Stimulated activated CD8-positive, alpha-beta memory T cell treated with anti-CD3 and anti-CD28 coated beads, Interleukin-7, amount 100 ng/mL, for 48 hours (primary cell): ENCODE measurements at regions not wholly inside any gene's neighbourhood (a gene's known extent, or its start where the extent isn't known, plus 50 kb on each side); places are given as distances from the start of the nearest gene placed in this dataset.
"Not testable (repeated sequence)": the region's sequence is repeated elsewhere in the genome, so short reads cannot be mapped to it uniquely, and the experiment has no call there.

Experiments used
- DNase-seq, 2 donors: peaks; one replicate each; pipeline ENCODE4 v3.0.0-alpha.2; 2020; ENCODE audit warnings: low read depth in 1 of 2; ENCODE audit errors: extremely low read depth in 1 of 2

DNA sequence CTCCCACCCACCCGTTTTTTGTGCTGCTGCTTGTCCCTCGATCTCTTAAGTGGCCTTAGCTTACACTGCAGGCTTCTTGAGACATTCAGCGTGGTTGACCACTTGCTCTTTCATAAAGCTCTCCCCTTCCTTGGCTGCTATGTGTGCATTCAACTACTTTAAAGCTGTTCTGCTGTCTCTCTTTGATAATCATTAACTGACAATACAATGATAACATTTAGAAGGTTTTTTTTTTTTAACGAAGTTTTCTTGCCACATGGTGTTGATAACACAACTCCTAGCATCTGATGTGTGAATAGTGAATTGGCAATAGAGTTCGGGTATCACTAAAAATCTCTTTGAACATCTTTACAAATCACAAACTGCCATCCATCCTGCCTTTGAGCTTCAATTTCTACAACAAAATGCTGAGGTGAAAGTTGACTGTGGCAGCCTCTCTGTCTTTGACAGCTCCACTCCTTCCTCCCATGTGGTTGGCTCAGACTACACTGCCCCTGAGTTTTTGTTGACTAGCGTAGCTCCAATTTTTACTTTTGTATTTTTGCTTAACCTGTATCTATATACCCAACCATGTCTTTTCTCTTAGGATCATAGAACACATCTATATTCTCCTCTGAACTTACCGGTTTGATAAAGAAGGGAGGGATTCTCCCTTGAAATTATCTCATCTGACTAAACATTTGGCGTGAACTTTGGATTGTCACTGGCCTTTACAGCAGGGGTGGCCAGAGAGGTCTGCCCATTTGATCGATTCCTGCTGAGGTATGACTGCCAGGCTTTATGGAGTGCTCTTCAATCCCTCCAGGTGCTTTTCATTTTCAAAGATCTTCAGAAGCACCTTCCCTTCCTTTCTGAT, 409.4 kb upstream of the CD180 start:
- no peak for DNase-seq

DNA sequence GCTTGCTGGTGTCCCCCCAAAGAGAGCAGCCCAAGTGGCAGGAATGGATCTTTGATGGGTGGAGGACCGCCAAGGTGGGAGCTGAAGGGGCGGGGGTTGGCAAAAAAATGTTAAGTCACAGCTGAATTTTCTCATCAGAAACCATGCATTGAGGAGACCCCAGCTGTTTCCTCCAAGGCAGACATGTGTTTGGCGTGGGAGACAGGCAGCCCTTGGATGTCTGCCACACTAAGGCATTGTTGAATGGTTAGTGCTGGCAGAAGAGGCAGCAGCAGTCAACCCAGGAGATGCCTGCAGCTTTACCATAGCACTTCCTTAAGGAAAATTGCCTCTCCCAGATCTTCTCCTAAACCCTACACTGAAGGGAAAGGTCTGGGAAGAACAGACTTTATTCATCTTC, 394.9 kb upstream of the CD180 start:
- DNase-seq = no peak

DNA sequence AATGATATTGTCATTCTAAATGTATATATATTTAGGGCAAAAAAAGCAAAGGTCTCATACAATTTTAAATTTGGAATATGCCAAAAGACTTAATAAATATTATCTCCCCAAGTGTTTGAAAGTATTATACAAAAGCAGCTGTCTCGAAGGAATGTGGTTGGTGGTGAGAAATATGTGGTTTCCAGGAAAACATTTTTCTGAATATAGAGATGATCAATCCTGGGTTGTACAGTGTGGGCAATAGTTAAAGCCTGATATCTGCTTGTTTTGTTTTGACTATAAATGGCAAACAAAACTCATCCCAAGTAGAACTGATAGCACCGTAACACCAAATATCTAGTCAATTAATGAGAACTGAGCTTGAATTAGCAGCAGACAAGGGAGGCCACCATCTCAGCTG, 391.8 kb upstream of the CD180 start:
- no peak for DNase-seq

DNA sequence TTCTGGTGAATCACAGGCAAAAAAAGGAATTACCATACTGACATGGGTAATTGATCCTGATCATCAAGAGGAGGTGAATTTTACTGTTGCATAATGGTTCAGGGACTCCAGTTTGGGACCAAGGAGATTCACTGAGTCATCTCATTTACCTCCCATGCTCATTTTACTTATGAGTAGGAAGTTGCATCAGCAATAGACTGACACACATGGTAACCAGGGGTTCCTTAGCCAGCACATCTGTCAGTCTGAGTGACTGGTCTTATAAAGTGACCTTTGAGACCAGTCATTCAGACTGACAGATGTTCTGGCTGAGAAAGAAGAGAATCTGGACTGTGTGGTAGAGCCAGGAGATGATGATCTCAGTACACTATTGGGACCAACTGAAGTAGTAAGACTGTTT, 384.6 kb upstream of the CD180 start:
- no peak for DNase-seq

DNA sequence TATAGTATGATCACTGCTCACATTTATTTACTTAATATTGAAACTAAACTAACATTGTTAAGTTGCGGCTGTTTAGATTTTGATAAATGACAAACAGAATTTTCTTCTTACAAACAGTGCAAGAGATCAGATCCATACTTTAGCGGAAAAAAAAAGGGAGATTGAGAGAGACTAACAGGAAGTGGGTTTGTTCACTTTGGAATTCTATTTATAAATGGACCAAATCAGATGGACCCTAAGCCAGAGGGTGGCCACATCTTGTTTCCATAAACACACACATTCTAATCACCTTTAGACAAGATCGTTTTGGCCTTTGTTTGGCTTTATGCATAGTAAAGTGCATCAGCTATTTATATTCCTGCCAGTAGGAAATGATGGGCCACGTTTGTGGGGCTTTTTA, 381.4 kb upstream of the CD180 start:
- no peak for DNase-seq

DNA sequence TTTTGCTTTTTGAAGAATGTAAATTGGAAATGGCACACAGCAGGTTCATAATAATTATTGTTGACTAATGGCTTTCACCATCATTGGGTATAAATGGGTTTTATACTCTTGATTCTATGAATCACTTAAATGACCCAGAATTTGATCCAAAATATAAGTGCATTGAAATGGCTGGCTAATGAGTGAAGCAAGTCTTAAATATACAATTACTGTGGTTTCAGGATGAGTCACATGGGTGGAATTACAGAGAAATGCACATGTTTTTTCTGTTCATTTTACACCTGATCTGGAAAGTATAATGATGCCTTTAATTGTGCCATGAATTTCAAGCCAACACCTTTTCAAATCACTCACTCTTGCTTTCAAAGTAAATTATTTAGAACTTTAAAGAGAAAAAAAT, 380.8 kb upstream of the CD180 start:
- DNase-seq = no peak

DNA sequence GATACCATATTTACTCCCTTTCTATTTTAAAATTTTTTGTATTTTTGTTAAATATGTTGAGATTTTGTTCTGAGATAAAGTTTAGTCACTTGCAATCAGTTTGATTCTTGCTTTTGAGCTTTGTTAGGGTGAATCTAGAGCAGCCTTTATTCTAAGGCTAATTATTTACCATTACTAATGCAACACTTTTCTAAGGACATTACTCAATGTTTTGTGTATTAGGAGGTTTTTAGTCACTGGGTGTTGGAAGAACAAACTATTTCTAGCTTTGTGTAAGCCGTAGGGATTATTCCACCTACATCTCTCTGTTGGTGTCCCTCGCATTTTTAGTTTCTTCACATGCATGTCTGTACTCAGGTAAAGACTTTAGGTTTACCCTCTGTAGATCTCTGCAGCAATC, 379.5 kb upstream of the CD180 start:
- no peak for DNase-seq

DNA sequence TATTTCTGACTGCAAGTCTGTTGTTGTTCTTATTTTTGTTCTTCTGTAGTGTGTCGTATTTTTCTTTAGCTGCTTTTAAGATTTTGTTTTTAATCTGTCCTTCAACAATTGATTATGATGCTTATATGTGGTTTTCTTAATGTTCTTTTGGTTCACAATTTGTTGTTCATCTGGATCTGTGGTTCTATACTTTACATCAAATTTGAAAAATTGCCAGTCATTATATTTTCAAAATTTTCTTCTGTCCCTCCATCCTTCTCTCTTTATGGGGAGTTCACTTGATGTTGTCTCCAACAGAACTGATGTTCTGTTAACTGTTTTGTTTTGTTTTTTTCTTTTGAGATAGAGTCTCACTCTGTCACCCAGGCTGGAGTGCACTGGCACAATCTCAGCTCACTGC, 378.5 kb upstream of the CD180 start:
- DNase-seq = no peak

DNA sequence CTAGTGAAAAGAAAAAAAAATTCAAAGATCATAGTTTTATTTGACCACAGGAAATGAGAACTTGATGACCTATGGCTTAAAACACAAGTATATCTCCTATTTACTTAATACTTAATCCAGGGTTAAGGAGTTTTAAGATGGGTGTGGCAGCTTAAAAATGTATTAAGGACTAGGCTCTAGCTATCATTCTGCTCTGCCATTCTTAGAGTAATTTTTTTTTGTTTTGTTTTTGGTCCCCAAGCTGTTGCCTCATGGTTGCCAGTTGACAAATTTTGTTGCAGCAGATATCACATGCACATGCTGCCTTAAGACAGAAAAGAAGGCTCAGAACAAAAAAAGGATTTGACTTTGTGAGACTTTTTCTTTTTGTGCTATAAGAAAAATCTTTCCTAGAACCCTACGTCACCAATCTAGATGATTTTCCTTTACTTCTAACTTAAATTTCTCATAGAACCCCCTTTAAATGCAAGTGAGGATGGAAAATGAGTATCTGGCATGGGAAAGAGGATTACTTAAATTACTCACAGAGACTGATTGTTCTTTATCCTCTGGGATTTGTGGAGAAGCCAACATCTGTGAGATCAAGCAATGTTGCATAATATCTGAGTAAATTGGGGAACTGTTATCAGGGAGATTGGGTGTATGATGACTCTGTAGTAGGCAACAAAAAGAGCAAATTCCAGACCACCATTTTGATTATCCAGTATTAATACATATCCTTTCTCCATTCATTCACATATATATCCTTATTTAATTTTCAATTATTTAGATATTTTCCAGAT, 364.7 kb upstream of the CD180 start:
- no peak for DNase-seq

DNA sequence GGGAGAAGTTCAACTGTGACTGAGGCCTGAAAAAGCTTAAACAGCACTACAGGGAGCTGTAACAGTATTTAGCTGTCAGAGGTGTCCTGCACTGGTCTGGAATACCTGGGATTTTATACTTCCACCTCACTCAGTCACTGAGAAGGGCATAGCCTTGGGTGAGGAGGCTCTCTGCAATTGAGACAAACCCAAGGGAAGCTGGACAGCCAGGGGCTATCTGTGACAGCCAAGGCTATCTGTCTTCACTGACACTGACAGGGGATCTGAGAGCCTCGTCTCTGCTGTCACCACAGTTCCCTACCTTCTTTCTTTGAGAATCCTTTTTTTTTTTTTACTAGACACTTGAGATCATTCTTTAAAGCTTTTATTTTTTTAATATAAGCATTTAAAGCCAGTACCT, 356.2 kb upstream of the CD180 start:
- DNase-seq = no peak

DNA sequence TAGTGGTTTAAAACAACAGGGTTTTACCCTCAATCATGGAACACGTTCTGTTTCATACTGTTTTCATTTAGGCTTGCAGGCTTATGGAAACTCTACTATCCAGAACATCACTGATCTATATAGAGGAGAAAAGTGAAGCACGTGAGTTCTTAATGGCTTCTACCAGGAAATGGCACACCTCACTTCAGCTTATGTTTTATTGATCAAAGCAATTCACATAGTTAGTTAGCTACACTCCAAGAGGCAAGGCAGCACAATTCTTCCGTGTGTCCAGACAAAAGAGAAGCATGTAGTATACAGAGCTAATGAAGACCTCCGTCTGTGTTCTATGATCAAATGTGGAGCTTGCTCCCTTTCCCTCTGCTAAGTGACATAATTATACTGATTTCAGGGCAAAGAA, 353.3 kb upstream of the CD180 start:
- no peak for DNase-seq

DNA sequence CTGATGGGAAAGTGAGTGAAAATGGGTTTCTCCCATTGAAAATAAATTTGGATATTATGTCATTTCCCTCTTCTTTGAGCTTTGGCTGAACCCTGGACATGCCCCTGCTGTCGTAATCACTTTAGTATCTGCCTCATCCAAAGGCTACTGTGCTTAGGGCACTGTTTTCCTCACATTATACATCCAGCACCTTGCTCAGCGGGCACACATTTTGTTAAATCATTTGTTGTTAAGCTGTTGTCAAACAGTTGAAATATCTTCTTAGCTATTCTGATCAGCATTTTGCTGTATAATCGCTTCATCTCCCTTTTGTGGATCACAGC, 352.7 kb upstream of the CD180 start:
- no peak for DNase-seq

DNA sequence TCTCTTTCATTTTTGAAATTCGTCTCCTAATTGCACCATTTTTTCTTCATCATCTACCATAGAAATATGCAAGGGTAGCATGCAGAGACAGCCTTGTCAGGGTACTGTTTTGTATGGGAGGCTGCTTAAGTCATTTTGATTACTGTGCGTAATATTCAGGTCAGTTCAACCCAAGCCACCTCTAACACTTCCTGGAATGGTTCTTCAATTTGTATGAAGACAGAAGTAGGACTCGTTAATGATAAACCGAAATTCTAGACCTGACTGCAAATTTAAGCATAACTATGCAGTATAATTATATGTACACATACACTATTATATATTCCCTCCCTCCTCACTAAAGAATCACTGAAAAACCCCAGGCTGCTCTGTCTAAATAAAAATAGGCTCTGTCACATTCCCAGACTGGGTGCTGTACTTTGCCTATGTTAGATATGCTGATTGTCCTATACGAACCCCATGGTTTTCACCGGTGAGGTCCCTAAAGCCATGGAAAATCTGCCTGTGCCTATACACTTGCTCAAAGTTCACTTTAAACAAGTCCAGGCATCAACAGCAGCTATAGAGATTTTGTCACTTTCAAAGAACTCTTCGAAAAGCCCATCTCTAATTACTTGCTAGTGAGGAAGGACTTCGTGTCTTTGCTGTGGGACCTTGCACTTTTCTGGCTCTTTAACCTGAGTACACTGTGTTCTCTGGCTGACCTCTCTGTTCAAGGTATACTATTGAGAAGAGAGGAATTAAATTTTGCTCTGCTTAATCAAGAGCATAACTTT, 352.1 kb upstream of the CD180 start:
- DNase-seq = no peak

DNA sequence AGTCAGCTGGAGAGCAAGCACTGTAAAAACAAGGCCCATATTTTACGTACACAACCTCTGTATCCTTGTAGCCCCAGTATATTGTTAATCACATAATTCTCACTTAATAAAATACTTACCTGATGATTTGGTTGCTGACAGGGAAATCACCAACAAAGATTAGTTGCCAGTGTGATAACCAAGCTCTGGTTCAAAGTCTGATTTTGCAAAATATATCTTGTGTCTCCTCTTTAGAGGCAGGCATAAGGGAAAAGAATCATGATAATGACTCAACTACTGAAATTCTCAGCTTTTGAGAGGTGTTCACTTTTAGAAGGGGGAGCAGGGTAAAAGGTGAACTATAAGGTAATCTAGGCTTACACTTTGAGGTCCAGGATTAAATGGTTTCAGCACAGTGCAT, 351.1 kb upstream of the CD180 start:
- no peak for DNase-seq

DNA sequence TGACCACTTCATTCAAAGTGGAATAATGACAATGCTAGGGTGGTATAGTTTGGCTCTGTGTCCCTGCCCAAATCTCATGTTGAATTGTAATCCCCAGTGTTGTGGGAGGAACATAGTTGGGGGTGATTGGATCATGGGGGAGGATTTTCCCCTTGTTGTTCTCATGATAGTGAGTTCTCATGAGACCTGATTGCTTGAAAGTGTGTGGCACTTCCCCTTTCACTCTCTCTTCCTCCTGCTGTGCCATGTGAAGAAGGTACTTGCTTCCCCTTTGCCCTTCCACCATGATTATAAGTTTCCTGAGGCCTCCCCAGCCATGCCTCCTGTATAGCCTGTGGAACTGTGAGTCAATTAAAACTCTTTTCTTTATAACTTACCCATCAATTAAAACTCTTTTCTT, 348.3 kb upstream of the CD180 start:
- DNase-seq = not testable (repeated sequence)

DNA sequence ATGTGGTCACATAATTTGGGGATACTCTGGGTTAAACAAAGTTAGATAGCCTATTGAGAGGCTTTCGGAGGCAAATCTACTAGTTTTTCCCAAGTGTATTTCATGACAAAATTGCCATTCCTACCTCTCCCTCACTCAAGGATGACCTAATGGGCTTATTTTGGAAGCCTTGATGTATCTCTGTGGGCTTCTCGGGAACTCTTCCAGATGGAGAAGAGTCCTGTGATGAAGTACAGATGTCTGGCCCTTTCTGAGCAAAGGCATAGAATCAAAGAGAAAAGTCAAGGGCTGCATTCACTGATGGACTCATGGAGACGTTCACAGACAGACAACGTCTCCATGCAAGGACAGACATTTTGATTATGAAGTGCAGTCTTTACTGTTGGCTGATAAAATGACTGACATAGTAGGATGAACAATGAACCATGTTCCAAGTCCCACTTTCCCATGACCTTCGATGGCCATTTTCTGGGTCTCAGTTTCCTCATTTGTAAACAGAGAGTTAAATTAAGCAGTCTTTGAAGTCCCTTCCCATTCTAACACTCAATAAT, 347.2 kb upstream of the CD180 start:
- no peak for DNase-seq

DNA sequence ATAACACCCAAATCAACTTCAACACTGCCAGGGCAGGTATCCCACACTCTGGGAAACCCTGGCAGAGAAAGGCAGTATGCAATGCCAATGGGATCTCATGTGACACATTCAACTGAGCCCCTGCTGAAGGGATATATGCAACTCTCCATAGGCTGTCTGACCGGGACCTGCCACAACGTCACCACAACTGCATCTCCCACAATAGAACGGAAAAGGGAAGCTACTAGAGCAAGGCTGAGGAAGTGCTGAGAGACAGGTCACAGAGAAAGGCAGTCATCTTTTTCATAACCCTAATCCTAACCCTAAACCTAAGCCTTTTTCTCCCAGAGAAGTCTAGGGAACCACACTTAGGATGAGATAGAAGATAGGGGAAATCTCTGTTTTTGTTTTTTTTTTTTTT, 345.9 kb upstream of the CD180 start:
- no peak for DNase-seq

DNA sequence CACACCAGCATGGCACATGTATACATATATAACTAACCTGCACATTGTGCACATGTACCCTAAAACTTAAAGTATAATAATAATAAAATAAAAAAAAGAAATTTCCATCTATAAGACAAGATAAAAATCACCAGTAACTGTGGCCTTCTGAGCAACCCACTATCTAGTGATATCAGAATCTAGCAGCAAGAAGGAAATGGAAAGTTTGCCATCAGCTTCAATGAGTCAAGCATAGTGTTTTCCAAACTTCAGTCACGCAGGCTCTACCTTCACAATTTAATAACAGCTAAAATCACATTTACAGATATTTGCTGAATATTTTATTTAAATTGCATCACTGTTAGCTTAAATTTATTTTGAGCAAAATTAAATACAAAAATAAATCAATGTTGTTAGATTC, 345.3 kb upstream of the CD180 start:
- no peak for DNase-seq

DNA sequence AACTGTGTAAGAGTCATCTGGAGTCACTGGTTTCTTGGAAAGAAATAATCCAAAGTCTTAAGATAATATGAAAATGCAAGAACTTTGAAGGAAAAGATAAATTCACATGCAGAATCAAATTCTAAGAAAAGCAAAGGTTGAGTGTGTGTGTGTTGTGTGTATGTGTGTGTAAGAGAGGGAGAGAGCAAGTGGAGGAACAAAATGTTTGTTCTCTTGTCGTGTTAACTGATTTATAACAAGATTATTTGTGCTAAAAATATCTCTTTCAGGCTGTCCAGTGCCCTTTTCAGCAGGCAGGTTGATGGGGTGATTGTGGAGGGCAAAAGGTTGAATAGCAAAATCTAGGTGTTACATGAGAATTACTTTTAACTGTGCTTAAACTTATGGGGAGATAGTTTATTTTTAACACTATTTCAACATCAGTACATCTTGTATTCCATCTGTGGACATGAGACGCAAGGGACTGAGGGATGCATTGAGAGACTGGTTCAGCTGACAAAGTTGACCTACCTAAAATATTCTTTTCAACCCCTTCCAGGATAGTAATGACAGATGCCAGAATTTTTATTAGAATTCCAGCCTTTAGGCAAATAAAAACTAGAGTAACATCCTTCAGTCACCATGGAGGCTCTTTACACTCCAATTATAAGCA, 342.4 kb upstream of the CD180 start:
- DNase-seq = no peak

DNA sequence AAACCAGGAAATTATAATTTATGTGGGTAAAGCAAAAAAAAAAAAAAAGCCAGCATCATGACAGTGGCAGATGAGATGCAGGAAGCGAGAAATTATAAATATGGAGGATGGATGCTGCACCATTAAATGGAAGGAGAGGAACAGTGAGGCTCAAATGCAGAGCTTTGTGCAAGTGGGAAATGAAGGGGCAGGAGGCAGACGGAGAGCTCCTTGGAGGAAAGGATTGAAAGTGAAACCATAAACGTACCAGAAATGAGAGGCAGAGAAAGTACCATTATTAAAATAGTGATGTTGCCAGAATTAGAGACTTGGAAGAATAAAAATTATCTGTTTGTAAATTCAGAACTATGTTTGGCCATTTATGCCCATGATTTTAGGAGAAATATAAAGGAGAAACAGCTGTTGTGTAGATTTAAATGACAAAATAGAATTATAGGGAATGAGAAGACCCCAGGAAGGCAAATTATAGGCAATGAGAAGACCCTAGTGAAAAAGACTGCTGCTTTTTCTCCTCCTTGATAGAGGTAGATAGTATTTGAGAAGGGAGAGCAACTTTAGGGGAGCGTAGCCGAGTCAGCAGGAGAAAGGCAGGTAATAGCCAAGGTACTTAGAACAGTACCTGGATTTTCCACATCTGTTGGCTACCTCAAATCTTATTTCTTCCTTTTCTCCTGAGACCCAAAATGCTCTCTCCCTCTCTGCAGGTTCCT, 341.0 kb upstream of the CD180 start:
- no peak for DNase-seq
